ENCODE measurements at regions not wholly inside any gene's neighbourhood (a gene's known extent, or its start where the extent isn't known, plus 50 kb on each side); places are given as distances from the start of the nearest gene placed in this dataset.

GRCh38 chr11:15821451-15821850 lies 534.9 kb downstream of the SOX6 start:
- no peak overlapping the region for H3K4me3 Mint-ChIP-seq

More at GRCh38 chr11:15821451-15821850, 534.9 kb downstream of the SOX6 start:
- no peak overlapping the region for H3K14ac ChIP-seq (ENCODE audit: insufficient read depth, low read length)
- H3T11ph ChIP-seq (ENCODE audit: low read length) = no peak overlapping the region
- H3K79me1 ChIP-seq (ENCODE audit: insufficient read depth, low read depth, low read length, poor library complexity, severe bottlenecking) = no peaks in the 10 kb centered on the region
- Mint-ChIP-seq H3K9me3 (no peaks in the 10 kb centered on the region), H3K27me3 (ENCODE audit: low read depth) (peaks cover 9% of the 10 kb centered on the region), H3K36me3 (ENCODE audit: insufficient read depth in 1 of 3, low read depth in 3 of 3) (no peaks in the 10 kb centered on the region; a peak in 1 of 7 replicates), H3K27ac (no peak overlapping the region), H3K4me1 (no peaks in the 10 kb centered on the region)
- H2AK5ac ChIP-seq (ENCODE audit: insufficient read length, low read length) = no peak overlapping the region
- no peak overlapping the region for H2BK20ac ChIP-seq (ENCODE audit: low read depth, low read length, poor library complexity, severe bottlenecking)
- H3K18ac ChIP-seq (ENCODE audit: insufficient read length, low read depth, low read length) = no peak overlapping the region
- H2BK12ac ChIP-seq (ENCODE audit: insufficient read length, low read depth, low read length) = no peak overlapping the region
- no peak overlapping the region for H3K4me2 ChIP-seq (ENCODE audit: insufficient read depth, insufficient read length, low read length)
- H4K91ac ChIP-seq (ENCODE audit: insufficient read length, low read depth, low read length) = no peak overlapping the region
- TF ChIP-seq CTCF (conservative IDR thresholded peaks at IDR 0.05) = no peak
- DNase-seq = no peak
- H3K9ac ChIP-seq (ENCODE audit: extremely low read depth, insufficient read length, low read length) = no peak overlapping the region
- H2AFZ ChIP-seq (ENCODE audit: low read length) = no peak overlapping the region
- no peaks in the 10 kb centered on the region for H4K20me1 ChIP-seq (ENCODE audit: control insufficient read depth, insufficient read depth, insufficient read length)
- no peaks in the 10 kb centered on the region for H3K79me2 ChIP-seq (ENCODE audit: insufficient read depth, low read length)
- no peaks in the 10 kb centered on the region for H3K4me1 ChIP-seq (ENCODE audit: insufficient read depth, low read length)
- no peak overlapping the region for H3K56ac ChIP-seq (ENCODE audit: insufficient read length, low read depth, low read length)
- no peak overlapping the region for H3K23ac ChIP-seq (ENCODE audit: insufficient read length, low read depth, low read length)
- no peak overlapping the region for H4K5ac ChIP-seq (ENCODE audit: insufficient read length, low read depth, low read length)
- no peak overlapping the region for H2BK120ac ChIP-seq (ENCODE audit: low read depth, low read length, poor library complexity, severe bottlenecking)
- no peak overlapping the region for H4K8ac ChIP-seq (replicated peaks; ENCODE audit: insufficient read length, low read depth, low read length)
- H3K9me3 ChIP-seq (ENCODE audit: control insufficient read depth, low read depth, low read length) = no peaks in the 10 kb centered on the region
- no peak overlapping the region for H3K4ac ChIP-seq (ENCODE audit: low read depth, low read length)
- no peak overlapping the region for H3K27ac ChIP-seq (ENCODE audit: insufficient read length, low read depth, low read length)
- H2BK15ac ChIP-seq (ENCODE audit: low read depth, low read length) = no peak overlapping the region
- H2BK5ac ChIP-seq (ENCODE audit: insufficient read length, low read length) = no peak overlapping the region
- H3K27me3 ChIP-seq (ENCODE audit: insufficient read depth, low read length) = no peaks in the 10 kb centered on the region
- no peaks in the 10 kb centered on the region for H3K23me2 ChIP-seq (ENCODE audit: insufficient read length, low read depth, low read length, poor library complexity, severe bottlenecking)

Measured in H9 (cell line).